Right atrium auricular region (tissue), 2 donors: ENCODE measurements at regions not wholly inside any gene's neighbourhood (a gene's known extent, or its start where the extent isn't known, plus 50 kb on each side); places are given as distances from the start of the nearest gene placed in this dataset.

Experiments used
- DNase-seq: peaks from one replicate; pipeline ENCODE4 v3.0.0-alpha.2; 2019; ENCODE audit warnings: low spot score
- H3K27ac ChIP-seq, 2 donors: fragments of 200-600 bp; sonication (generic); 1 replicate in 1 of 2; 2 replicates in 1 of 2; pipeline ENCODE4 v1.5.1; 2016 to 2019
- H3K27me3 ChIP-seq, 2 donors: fragments of 200-600 bp; sonication (generic); one replicate each; pipeline versions ENCODE4 v1.5.1 to v1.6.0; 2017 to 2019
- H3K36me3 ChIP-seq: fragments of 200-600 bp; sonication (generic); one replicate; pipeline ENCODE4 v1.5.1; 2016
- H3K4me1 ChIP-seq, 2 donors: fragments of 200-600 bp; sonication (generic); one replicate each; pipeline versions ENCODE4 v1.5.1 to v1.6.0; 2017 to 2019
- H3K4me3 ChIP-seq, 2 donors: fragments of 200-600 bp; sonication (generic); 1 replicate in 1 of 2; 2 replicates in 1 of 2; pipeline ENCODE4 v1.5.1; 2017 to 2019; ENCODE audit warnings: mild to moderate bottlenecking in 1 of 2, moderate library complexity in 1 of 2
- H3K9me3 ChIP-seq, 2 donors: fragments of 200-600 bp; sonication (generic); one replicate each; pipeline ENCODE4 v1.5.1; 2019
- CTCF ChIP-seq, 2 donors: fragments of 200-600 bp; sonication (generic); IDR thresholded peaks; one replicate each; pipeline ENCODE4 v1.5.1; 2019; ENCODE audit warnings: antibody characterized with exemption in 2 of 2

GRCh38 chr3:81929697-81930096 lies 168.3 kb upstream of the GBE1 start:
- H3K9me3 ChIP-seq = no peaks in the 10 kb centered on the region
- TF ChIP-seq CTCF (IDR thresholded peaks at IDR 0.05) = no peak
- no peaks in the 10 kb centered on the region for H3K4me1 ChIP-seq
- DNase-seq = no peak
- no peaks in the 10 kb centered on the region for H3K36me3 ChIP-seq
- no peak overlapping the region for H3K27ac ChIP-seq
- no peaks in the 10 kb centered on the region for H3K27me3 ChIP-seq
- H3K4me3 ChIP-seq = no peak overlapping the region

GRCh38 chr3:81927811-81928210 lies 166.4 kb upstream of the GBE1 start:
- Histone ChIP-seq H3K4me1 (no peaks in the 10 kb centered on the region), H3K27me3 (no peaks in the 10 kb centered on the region), H3K4me3 (no peak overlapping the region), H3K36me3 (no peaks in the 10 kb centered on the region), H3K9me3 (no peaks in the 10 kb centered on the region), H3K27ac (no peak overlapping the region)
- no peak for DNase-seq
- no peak for TF ChIP-seq CTCF (IDR thresholded peaks at IDR 0.05)

GRCh38 chr3:81925385-81925784 lies 163.9 kb upstream of the GBE1 start:
- Histone ChIP-seq H3K4me1 (no peaks in the 10 kb centered on the region), H3K27ac (no peak overlapping the region), H3K36me3 (no peaks in the 10 kb centered on the region), H3K27me3 (no peaks in the 10 kb centered on the region), H3K4me3 (no peak overlapping the region), H3K9me3 (no peaks in the 10 kb centered on the region)
- DNase-seq = no peak
- no peak for TF ChIP-seq CTCF (IDR thresholded peaks at IDR 0.05)

- Histone ChIP-seq H3K27me3 (no peaks in the 10 kb centered on the region), H3K4me1 (no peaks in the 10 kb centered on the region), H3K9me3 (no peaks in the 10 kb centered on the region), H3K27ac (no peak overlapping the region), H3K36me3 (no peaks in the 10 kb centered on the region), H3K4me3 (no peak overlapping the region)
- TF ChIP-seq CTCF (IDR thresholded peaks at IDR 0.05) = no peak
- no peak for DNase-seq
Observed at GRCh38 chr3:81923038-81923437, 161.6 kb upstream of the GBE1 start.

GRCh38 chr3:81922404-81922803 lies 161.0 kb upstream of the GBE1 start:
- Histone ChIP-seq H3K27ac (no peak overlapping the region), H3K27me3 (no peaks in the 10 kb centered on the region), H3K4me3 (no peak overlapping the region), H3K36me3 (no peaks in the 10 kb centered on the region), H3K9me3 (no peaks in the 10 kb centered on the region), H3K4me1 (no peaks in the 10 kb centered on the region)
- DNase-seq = no peak
- no peak for TF ChIP-seq CTCF (IDR thresholded peaks at IDR 0.05)

GRCh38 chr3:81920816-81921215 lies 159.4 kb upstream of the GBE1 start:
- TF ChIP-seq CTCF (IDR thresholded peaks at IDR 0.05) = no peak
- H3K36me3 ChIP-seq = no peaks in the 10 kb centered on the region
- H3K9me3 ChIP-seq = no peaks in the 10 kb centered on the region
- DNase-seq = no peak
- H3K4me3 ChIP-seq = no peak overlapping the region
- no peaks in the 10 kb centered on the region for H3K4me1 ChIP-seq
- no peak overlapping the region for H3K27ac ChIP-seq
- no peaks in the 10 kb centered on the region for H3K27me3 ChIP-seq
